NCI-H446 treated with DMSO at 0.1 percent for 48 hours (cell line): ENCODE measurements at regions not wholly inside any gene's neighbourhood (a gene's known extent, or its start where the extent isn't known, plus 50 kb on each side); places are given as distances from the start of the nearest gene placed in this dataset.
"Not testable (repeated sequence)": the region's sequence is repeated elsewhere in the genome, so short reads cannot be mapped to it uniquely, and the experiment has no call there.

ENCODE experiments used
- DNase-seq: peaks from one replicate; lab custom pipeline; 2025; lab: John Stamatoyannopoulos, UW

DNA sequence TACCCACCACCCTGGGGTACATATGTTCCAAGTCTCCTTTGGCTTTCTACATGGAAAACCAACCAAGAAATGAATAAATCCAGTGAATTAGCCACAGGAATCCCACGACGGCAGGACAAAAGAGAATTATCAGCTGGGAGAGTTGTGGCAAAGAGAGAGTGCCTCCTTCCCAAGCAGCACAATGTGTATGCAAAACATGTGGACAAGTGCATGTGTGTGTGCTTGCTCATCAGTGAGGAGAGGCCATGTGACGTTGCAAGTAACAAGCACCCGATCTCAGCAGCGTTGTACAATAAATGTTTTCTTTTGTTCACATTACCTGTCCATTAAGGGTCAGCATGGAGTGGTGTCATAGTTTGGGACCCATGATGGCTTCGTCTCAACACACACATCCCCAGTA is 50.0 kb upstream of the EMX2 start:
- no peak for DNase-seq

DNA sequence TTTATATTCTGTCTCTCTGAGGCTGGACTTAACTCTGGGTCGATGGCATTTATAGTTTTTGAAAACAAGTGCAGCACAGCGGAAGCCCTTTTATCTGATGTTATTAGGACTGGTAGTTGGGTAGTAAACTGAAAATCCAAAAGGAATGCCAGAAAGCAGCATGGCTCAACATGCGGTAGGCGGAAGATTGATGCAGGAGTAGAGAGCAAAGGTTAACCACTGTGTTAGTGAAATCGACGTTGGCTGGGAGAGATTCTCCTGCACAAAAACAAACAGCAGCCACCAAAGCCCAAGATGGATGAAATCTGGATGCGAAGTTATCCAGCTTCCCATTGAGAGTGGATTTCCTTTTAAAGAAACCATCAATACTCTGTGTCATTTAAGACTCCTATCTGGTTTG is 54.5 kb upstream of the EMX2 start:
- DNase-seq = no peak

DNA sequence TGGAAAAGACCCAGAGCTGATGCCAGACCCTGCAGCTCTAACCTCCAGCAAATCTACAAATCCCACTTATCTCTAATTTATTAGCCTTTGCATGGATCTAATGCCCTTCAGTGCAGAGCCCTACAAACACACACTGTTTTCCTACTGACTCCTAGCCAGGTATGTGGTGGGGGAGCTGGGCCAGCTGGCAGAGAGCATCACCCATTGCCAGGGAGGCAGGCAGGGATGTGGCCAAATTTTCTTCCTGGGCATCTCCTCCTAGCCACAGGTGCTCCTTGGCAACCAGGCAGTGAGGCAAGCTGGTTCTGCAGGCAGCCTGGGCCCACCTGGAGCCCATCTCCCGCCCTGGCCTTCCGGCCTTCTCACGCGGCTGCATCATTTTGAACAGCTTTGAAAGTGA is 55.9 kb upstream of the EMX2 start:
- DNase-seq = no peak

DNA sequence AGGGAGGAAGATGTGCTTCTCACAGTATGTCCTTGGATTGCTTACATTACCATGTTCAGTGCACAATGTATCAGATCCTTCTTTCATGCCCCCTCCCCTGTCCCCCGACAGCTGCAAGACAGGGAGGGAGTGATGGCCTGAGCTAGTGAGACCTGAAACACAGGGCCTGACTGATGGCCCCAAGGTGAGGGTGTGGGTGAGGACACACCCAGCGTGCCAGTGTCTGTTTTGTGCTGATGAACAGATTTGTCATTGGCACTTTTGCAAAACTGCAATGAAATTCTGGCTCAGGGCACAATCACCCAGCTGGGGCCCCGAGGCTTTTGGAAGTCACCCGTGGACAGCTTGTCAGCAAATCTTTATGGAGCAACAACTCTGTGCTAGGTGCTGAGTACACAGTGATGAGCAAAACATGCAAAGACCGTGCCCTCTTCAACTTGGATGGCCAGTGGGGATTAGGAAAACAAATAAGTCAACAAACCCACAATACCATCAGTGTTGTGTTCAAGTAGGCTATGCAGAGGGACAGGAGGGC is 59.4 kb upstream of the EMX2 start:
- no peak for DNase-seq

DNA sequence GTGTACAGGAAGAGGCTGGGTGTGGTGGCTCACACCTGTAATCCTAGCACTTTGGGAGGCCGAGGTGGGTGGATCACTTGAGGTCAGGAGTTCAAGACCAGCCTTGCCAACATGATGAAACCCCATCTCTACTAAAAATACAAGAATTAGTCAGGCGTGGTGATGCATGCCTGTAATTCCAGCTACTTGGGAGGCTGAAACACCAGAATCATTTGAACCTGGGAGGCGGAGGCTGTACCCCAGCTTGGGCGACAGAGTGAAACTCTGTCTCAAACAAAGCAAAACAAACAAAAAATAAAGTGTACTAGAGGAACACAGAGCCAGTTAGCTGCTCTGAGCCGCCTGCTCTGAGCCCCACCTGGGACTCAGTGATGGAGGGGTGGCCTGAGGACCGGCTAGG is 61.5 kb upstream of the EMX2 start:
- not testable (repeated sequence) for DNase-seq

DNA sequence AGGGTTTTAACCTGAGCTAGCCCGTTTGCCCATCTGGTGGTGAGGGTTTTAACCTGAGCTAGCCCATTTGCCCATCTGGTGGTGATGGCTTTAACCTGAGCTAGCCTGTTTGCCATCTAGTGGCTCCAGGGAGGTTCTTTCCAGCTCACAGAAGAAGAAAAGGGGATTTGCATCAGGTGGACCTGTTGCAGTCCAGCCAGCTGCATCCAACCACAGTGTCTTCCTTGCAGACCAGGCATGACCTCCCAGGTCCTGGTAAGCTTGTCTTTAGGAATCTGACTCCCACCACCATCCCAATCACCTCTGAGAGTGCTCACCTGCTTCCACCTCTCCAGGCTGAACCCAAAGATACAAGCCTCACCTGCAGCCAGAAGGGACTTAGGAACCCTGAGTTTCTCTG is 62.4 kb upstream of the EMX2 start:
- no peak for DNase-seq

DNA sequence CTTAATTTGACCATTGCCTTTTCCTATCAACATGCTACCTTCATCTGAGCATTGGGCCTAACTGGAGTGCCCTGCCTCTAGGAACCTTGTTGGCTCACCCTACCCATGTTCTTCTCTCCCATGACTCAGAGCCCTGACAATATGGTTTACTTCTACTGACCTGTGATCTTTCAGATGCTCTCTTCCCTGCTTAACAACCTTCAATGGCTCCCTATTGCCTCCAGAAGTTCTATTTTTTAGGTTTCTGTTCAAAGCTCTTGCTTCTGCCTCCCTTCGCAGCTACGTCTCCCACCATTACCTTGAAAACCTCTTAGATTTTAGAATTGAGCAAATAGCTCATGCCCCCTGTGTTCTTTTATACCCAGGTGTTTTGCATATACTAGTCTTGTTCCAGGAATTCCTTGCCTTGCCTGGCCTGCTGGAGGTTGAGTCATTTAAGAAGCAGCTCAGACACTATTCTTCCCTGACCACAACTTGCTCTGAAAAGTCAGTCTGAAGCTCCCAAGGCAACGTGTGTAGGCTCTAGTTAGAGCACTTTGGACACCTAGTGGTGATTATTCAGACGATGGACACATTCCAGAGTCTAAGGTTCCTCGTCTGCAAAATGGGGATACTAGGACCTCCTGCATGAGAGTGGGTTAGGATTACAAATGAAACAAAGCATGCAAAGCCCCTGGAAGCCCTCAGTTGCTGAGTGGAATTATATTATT is 64.4 kb upstream of the EMX2 start:
- no peak for DNase-seq

DNA sequence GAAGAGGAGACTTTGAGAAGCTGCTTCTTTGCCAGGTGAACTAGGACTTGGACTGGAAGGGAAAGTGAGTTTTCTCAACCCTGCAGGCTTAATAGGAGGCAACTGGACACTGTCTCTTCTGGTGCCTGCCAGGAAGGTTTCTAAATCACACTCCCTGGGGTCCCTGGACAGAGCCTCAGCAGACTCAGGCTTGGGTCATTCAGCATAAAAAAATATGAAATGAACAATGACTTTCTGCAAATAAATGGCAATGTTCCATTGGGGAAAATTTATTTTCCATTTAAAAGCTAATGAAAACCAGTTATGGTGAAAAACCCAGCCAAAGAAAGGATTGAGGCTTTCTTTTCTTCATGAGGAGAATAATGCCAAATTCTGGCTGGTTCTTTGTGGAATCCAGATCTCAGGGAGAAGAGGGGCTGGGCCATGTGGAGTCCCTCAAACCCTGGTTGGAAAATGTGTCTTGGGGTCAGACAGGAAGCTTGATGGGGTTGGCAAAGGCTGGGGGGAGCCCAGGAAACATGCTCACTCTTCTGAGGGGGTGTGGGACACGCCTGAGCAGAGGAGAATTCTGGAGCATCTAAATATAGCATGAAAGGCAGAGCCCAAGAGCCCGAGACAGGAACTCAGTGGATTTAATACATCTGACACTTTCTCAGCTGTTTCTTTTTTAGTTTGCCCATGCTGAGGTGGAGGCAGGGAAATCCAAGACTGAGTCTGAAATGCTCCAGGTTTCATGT is 65.2 kb upstream of the EMX2 start:
- DNase-seq = no peak

DNA sequence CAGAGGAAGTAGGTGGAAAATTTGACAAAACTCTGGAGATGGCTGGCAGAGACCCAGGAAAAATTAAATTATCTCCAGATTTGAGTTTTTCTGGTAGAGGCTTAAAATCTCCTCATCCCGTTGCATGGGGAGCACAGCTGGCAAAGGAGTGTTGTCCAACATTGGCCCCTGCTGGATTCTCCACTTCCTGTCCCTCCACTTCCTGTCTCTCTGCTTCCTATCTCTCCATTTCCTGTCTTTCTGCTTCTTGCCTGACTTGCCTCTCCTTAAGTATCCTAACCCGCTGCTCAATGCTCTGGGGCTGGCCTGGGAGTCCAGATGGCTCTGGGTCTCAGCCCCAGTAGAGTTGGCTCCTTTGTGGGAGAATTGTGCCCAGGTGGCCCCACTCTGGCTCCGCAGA is 65.8 kb upstream of the EMX2 start:
- peak; percentile 46 for DNase-seq

DNA sequence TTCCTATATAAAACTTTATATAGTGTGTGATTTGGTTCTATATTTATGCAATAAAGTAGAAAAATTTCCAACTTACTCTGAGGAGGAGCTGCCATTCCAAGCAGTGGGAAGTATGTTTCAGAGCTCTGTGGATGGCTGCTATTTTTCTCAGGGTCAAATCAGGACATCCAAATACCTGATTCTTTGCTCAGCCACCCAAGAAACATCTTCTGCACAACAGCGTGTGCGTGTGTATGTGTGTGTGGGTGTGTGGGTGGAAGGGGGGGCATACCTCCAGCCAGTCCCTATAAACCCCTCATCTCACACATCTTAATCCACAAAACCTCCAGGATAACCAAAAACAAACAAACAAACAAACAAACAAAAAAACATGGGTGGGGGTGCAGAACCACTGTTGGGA is 66.3 kb upstream of the EMX2 start:
- no peak for DNase-seq

DNA sequence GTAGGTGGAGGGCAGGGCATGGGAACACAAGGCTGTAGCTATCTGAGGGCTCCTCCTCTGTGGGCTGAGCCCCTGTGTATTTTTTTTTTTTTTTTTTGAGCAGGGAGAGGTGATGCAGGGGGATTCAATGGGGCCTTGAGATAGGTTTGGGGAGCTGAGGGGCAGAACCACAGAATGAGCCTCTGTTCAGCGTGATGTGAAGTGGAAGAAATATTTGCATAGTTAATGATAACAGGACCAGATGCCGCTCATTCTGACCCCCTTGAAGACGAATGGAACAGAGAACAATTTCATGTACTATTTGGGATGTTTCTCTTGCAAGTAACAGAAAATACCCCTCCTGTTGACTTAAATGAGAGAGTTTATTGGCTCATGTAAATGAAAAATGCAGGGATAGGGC is 69.7 kb upstream of the EMX2 start:
- no peak for DNase-seq

DNA sequence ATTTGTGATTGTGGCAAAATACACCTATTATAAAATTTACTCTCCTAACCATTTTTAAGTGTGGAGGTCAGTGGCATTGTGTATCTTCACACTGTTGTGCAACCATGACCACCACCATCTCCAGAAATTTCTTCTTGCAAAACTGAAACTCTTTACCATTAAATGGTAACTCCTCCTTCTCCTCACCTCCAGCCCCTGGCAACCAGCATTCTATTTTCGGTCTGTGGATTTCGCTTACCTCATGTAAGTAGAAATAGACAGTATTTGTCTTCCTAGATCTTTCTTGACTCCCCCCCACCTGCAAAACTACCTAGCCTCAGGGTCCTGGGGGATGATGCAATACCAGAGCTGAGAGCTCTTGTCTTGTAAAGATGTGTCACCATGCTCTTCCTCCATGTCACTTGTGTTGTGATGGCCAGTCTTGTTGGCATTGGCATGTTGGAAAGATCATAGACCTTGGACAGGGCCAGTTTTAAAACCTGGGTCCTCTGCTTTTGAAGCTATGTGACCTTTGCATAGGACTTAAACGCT is 71.1 kb upstream of the EMX2 start:
- DNase-seq = no peak

DNA sequence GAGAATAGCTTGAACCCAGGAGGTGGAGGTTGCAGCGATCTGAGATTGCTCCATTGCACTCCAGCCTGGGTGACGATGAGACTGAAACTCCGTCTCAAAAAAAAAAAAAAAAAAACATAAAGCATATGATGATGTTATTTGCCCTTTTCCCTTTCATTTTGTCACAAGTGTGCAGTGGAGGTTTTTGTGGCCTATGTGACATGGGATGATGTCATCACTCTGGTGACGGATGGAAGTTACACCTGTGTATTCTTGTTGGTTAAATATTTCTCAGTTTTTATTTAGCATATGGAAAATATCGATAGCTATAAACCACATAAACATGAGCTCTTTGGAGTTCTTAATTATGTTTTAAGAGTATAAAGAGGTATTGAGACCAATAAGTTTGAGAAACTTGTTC is 71.8 kb upstream of the EMX2 start:
- no peak for DNase-seq

DNA sequence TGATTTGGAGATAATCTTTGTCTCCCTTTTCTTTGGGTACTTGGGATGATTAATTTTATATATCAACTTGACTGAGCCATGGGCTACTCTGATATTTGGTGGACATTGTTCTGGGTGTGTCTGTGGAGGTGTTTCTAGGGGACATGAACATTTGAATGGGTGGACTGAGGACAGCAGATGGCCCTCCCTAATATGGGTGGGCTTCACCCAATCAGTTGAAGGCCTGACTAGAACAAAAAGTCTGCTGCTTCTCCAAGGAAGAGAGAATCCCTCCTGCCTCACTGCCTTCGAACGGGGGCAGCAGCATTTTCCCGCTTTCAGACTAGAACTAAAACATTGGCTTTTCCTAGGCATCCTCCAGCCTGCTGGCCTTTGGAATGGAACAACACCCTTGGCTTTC is 73.9 kb upstream of the EMX2 start:
- no peak for DNase-seq

DNA sequence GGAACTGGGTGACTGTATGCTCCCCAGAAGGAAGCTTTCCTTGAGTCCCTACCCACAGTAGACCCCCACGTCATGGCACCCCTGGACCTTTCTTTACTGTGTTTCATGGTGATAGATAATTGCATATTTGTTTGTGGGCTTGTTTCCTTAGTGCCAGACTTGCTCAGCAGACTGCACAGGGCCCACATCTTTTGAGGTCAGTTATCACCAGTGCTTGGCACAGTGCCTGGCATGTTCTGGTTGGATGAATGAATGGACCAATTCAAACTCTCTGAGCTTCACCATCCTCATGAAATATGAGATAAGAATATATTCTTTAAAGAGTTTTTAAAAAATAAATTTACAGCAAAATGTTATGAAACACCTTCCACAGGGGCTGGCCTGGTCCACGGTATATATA is 78.4 kb upstream of the EMX2 start:
- DNase-seq = no peak

DNA sequence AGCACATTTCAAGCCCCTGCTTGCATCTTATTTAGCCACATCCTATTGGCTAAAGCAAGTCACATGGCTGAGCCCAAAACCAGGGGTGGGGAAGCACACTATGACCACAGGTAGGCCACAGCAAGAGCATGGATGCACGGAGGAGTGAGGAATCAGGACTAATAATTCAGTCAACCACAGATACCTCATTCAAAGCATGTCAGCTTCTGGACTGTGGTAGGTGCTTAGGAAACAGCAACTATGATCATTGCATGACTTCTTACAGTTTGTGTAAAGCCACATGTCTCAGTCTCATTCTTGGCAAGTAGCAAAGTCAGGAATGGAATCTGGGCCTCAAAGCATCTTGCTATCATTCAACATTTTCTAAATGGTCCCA is 79.0 kb upstream of the EMX2 start:
- DNase-seq = no peak

DNA sequence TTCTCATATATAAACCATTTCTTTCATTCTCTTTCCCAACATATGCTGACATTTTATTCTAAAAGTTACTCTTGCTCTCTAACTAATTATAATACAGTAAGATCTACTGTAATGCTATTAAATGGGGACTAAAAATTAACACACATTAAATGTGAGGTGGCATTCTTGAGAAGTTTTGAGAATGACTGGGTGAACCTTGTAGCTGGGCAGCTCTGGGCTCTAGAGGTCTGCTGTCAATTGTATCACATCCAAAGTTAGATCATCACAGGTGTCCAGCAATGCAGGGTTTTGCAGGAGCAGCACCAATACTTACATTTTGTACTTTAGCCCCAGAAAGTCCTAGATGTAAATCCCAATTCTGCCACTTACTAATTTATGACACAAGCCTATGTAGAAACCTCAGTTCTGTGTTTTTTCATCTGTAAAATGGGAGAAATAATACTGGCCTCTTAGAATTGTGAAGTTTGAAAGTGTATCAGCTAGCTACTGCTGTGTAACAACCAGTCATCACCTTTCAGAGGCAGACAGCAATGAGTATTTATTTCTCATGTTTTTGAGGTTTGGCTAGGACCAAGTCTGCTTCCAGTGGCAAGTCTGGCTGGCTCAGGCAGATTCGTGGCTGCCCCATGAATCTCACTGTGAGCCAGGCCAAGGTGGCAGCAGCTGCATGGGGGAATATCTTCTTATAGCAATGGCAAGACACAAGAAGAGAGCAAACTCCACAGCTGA is 79.6 kb upstream of the EMX2 start:
- DNase-seq = no peak

DNA sequence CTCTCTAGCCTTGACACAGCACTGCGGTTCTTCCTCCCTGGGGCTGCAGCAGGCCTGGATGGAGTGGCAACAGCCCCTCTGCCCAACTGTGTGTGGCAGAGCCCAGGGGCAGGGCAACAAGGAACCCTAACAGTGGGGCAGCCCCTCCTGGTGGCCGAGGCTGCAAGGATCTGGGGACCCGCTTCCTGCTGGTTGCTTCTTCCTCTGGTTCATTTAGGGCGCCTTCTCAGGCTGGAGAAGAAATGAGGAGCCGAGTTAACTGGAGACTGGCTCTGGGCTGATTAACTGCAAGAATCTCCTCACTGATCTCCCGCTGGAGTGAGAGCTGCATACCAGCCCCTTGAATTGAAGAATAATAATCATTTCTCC is 80.1 kb upstream of the EMX2 start:
- DNase-seq = no peak

DNA sequence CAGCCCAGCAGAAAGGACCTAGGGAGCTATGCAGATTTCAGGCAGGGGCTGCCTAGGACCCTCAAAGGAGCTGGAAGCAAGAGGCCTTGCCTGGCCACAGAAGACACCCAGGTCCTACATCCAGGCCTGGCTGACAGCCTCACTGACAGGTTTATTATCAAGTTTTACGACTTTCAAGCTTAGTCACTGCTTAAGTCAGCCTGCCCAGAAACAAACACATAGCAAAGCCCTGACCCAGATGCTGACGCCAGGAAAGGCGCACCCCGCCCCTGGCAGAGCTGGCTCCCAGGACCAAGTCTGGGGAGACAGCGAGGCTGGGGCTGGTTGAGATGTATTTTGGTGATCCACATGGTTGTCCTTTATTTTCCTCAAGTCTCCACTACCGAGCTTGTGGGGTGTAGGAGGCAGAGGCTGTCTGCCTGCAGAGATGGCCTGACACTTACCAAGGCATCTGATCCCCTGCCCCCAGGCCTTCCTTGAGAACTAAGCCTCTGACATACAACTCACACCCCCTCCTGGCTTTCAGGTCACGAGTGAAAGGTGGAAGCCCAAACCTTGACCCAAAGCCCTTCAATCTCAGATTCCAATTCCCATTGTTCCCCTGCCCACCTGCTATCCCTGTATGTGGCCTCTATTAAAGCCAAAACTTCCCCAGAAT is 80.7 kb upstream of the EMX2 start:
- DNase-seq = no peak

DNA sequence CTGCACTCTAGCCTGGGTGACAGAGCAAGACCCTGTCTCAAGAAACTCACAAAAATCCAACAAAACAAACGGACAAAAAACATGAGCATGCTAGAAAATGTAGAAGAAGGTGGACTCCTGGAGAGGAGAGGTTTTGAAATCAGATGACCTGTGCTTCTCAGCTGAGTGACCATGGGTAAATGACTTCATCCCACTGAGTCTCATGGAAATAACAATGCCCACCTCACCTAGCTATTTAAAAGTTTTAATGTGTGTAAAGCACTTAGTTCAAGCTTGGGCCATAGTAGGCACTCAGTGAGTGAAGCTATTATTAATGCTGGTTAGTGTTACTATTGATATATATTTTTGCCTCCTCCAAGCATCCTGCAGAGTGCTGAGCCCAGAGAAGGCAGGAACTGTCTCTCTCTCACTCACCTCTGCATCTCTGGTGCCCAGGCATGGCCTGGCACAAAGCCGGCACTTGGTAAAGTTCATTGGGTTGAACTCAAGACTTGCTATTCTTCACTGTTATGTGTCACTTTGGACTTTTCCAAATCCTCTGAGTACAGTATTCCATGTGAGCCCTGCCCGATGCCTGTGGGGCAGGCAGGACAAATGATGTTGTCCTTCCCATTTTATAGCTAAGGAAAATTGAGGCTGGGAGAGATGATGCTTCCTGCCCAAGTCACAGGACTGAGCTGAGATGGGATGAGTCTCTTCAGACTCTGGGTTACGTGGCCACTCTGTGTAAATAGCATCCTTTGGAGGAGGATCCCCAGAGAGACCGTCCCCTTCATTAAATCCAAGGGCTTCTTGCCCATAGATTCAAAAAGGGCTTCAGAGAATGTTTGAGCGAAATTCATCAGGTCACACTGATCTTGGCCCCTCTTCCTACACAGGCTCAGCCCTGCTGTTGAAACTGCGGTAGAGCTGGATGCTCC is 81.4 kb upstream of the EMX2 start:
- no peak for DNase-seq

DNA sequence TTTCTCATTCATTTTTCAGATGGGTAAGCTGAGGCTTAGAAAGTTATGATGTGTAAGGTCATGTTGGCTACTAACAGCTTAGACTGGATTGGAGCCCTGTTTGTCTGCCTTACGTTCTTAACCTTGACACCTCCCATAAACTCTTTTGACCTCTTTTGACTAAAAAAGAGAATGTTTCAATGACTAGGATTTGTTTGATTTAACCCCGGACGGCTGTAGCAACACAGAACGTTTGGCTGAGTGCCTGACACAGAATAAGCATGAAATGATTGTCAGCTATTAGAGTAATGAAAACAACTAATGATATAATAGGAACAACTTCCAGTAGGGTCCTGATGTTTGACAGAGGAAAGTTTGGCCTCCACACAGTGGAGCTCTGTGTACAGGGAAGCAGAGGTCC is 83.3 kb upstream of the PDZD8 start:
- DNase-seq = no peak
